ENCODE measurements at regions not wholly inside any gene's neighbourhood (a gene's known extent, or its start where the extent isn't known, plus 50 kb on each side); places are given as distances from the start of the nearest gene placed in this dataset.
"Not testable (repeated sequence)": the region's sequence is repeated elsewhere in the genome, so short reads cannot be mapped to it uniquely, and the experiment has no call there.

DNA sequence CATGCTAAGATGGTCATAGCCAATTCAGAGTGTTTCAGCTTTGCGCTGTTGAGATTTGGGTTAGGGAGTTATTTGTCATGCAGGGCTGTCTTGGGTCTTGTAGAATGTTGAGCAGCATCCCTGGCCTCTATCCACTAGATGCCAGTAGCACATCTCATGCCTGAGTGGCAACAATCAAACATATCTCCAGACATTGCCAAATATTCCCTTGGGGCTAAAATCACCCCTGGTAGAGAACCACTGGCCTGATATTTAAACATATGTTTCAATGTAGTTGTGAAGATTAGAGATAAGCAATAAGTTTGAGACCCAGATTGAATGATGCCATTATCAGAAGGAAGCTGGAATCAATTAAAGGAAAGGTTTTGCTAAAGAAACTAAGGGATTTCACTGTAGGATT lies 463.3 kb downstream of the DOK5 start:
- no peak for DNase-seq (ENCODE audit: low spot score)

GRCh38 chr20:54933212-54933904 lies 458.0 kb downstream of the DOK5 start:
- no peak for DNase-seq (ENCODE audit: low spot score)

- no peak for DNase-seq (ENCODE audit: low spot score)
Measured at GRCh38 chr20:54929191-54929590, 453.8 kb downstream of the DOK5 start.

- no peak for DNase-seq (ENCODE audit: low spot score)
Measured at GRCh38 chr20:54928564-54928963, 453.2 kb downstream of the DOK5 start.

- no peak for DNase-seq (ENCODE audit: low spot score)
Measured at GRCh38 chr20:54922636-54923035, 447.2 kb downstream of the DOK5 start.

- DNase-seq (ENCODE audit: low spot score) = no peak
Measured at GRCh38 chr20:54922096-54922495, 446.7 kb downstream of the DOK5 start.

GRCh38 chr20:54920491-54920890 lies 445.1 kb downstream of the DOK5 start:
- DNase-seq (ENCODE audit: low spot score) = no peak

DNA sequence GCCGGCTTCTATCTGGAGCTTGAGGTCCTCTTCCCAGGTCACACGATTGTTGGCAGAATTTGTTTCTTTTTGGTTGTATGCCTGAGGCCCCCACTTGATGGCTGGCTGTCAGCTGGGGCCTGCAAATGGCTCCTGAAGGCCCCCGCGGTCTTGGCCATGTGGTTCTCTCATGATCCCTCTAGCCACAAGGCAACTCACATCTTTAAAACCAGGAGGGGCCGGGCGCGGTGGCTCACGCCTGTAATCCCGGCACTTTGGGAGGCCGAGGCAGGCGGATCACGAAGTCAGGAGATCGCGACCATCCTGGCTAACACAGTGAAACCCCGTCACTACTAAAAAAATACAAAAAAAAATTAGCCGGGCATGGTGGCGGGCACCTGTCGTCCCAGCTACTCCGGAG lies 443.6 kb downstream of the DOK5 start:
- DNase-seq (ENCODE audit: low spot score) = not testable (repeated sequence)

GRCh38 chr20:54914995-54915394 lies 439.6 kb downstream of the DOK5 start:
- no peak for DNase-seq (ENCODE audit: low spot score)

- no peak for DNase-seq (ENCODE audit: low spot score)
Measured at GRCh38 chr20:54909702-54910101, 434.3 kb downstream of the DOK5 start.

GRCh38 chr20:54906134-54906533 lies 430.7 kb downstream of the DOK5 start:
- DNase-seq (ENCODE audit: low spot score) = not testable (repeated sequence)

GRCh38 chr20:54897787-54898186 lies 422.4 kb downstream of the DOK5 start:
- no peak for DNase-seq (ENCODE audit: low spot score)

GRCh38 chr20:54891907-54892306 lies 416.5 kb downstream of the DOK5 start:
- no peak for DNase-seq (ENCODE audit: low spot score)

GRCh38 chr20:54879393-54879792 lies 404.0 kb downstream of the DOK5 start:
- no peak for DNase-seq (ENCODE audit: low spot score)

DNA sequence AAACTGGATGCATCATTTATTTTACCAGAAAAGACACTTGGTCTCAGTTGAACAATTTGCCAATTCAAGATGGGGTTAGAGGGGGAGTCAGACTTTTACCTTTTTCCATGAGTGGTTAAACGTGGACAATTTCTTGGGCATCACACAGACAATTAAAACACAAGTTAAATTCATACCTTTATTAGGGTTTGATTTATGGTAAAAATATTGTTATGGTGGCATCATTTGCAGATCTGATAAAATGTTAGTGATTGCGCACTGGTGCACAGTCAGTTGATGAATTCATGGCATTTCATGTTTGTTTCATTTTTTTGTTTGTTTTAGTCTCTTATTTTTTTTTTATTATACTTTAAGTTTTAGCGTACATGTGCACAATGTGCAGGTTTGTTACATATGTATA lies 399.9 kb downstream of the DOK5 start:
- DNase-seq (ENCODE audit: low spot score) = no peak

DNA sequence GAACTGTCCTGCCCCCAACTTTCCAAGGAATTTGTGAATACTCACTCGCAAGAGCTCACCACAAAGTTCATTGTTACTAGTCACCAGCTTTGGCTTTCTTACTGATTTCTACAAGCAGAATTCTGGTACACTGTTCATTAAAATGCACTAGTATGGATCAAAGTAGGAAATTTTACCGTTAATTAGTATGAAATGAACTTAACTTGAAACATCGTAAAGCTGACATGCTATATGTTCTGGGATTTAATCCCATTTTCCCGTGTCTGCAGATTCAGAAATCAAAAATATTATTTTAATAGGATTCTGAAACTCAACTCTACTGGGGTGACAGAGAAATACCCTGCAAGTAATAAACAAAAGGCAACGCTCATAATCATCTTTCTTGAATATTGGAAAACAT lies 399.3 kb downstream of the DOK5 start:
- no peak for DNase-seq (ENCODE audit: low spot score)

DNA sequence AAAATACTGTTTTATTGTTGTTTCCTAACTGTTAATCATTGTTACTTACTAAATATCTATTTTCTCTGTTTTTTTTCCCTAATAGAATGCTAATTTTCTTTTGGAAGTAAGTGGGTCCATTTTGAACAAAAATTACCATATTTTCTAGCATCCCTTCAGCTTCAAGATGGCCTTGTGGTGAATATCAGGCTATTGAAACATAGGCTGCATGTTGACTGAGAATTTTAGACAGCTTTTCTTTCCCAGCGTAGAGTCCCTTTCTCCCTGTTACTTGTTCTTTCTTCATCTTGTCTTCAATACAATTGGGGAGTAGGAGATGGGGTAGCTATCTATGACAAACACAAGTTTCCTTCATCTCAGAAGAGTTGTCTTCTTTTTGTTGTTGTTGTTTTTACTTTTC lies 397.0 kb downstream of the DOK5 start:
- no peak for DNase-seq (ENCODE audit: low spot score)

GRCh38 chr20:54869765-54870164 lies 394.4 kb downstream of the DOK5 start:
- DNase-seq (ENCODE audit: low spot score) = no peak

GRCh38 chr20:54865273-54865672 lies 389.9 kb downstream of the DOK5 start:
- no peak for DNase-seq (ENCODE audit: low spot score)

GRCh38 chr20:54860716-54861115 lies 385.3 kb downstream of the DOK5 start:
- DNase-seq (ENCODE audit: low spot score) = no peak

- DNase-seq (ENCODE audit: low spot score) = no peak
Measured at GRCh38 chr20:54856202-54856601, 380.8 kb downstream of the DOK5 start.

DNA sequence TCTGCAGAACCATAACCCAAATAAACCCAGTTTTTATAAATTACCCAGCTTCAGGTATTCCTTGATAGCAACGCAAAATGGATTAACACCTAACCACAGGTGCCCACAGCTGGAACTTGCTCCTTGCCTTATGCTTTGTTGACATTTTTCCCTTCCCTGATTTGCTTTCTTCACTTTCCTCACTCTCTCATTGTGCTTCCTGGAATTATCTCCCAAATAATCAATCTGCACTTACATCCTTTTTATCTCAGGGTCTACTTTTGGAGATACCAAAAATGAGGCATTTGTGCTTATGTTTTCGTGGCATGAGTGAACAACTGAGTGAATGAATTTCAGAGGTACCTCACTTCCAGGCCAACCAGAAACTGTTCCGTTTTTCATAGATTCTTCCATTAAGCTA lies 374.3 kb downstream of the DOK5 start:
- DNase-seq (ENCODE audit: low spot score) = no peak

- DNase-seq (ENCODE audit: low spot score) = no peak
Measured at GRCh38 chr20:54848984-54849538, 373.7 kb downstream of the DOK5 start.

DNA sequence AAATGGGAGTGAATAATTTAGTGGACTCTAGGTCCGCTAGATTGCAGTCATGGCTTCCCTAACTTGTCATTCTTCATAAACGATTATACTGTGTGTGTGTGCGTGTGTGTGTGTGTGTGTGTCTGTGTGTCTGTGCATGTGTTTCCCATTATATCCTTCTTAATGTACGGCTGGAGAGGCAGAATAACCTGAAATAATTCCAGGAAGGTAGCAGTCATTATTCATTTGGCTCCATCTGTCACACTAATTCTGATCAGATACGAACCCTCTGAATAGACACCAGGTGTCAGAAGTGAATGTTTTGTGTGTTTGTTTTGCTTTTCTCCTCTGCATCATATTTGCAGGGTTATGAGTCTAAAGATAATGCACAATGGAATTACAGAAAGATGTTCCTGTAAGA lies 372.9 kb downstream of the DOK5 start:
- no peak for DNase-seq (ENCODE audit: low spot score)

Data from hematopoietic multipotent progenitor cell treated with erythropoietin and hydrocortisone succinate and interleukin-3 and kit ligand, for 17 days (in vitro differentiated cells).